GM19468 (cell line): ENCODE measurements at regions not wholly inside any gene's neighbourhood (a gene's known extent, or its start where the extent isn't known, plus 50 kb on each side); places are given as distances from the start of the nearest gene placed in this dataset.
A peak's percentile ranks its signal among the peaks of the same experiment; 100 is the strongest.

Experiments used
- ATAC-seq: cut with Tn5 transposase; IDR thresholded peaks from one replicate; pipeline ENCODE4 v1.9.1; 2021; ENCODE audit warnings: mild to moderate bottlenecking, moderate library complexity, moderate number of reproducible peaks; ENCODE audit not compliant: unreplicated experiment; ENCODE audit errors: extremely low read depth

DNA sequence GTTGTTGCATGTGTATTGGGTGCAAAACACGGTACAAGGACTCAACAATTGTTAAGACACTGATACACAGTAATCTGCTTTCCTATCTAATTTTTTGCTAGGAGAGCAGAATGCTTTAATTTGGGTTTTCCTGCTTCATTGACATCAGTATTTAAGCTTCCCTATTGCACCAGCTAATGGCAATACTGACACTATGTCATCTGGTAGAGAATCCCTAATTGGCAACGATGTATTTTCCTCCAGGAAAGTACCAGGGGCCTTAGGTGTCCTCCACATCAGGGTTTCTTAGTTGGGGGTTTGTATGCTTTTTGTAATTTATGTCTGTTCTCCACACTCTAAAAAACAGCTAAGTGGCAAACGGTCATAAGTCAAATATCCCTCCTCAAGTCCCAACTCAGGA, 76.5 kb upstream of the FRY start:
- ATAC-seq = no peak

- no peak for ATAC-seq
These were observed 75.8 kb upstream of the FRY start for GRCh38 chr13:31955741-31956140.

DNA sequence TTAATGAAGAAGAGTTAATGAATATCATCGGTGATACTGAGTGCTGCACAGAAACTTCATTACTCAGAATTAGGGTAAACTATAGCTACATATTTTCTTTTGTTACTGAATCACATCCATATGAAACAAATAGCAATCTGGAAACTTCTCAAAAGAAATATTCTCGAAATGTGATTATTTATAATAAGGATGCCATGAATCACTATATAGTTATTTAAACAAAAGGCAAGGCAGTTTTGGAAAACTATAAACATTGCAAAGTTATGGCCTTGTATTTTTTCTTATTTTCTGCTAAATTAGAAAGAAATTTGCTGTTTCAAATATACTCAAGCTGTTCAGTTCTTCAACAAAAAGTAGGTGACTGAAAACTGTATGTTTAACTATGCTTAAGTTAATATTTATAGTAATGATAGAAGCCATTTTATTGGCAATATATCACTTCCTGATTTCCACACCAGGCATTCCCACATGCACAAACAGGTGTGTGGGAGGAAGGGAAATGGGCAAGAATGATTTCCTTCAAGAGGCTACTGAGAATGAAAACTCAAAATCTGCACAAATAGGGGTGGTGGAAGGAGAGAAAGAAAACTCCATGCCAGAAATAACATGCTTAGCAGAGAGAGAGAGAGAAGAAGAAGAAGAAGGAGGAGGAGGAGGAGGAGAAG, 74.5 kb upstream of the FRY start:
- ATAC-seq = no peak

GRCh38 chr13:31957772-31958171, 73.8 kb upstream of the FRY start:
- ATAC-seq = no peak

GRCh38 chr13:31962731-31963370, 68.7 kb upstream of the FRY start:
- no peak for ATAC-seq

DNA sequence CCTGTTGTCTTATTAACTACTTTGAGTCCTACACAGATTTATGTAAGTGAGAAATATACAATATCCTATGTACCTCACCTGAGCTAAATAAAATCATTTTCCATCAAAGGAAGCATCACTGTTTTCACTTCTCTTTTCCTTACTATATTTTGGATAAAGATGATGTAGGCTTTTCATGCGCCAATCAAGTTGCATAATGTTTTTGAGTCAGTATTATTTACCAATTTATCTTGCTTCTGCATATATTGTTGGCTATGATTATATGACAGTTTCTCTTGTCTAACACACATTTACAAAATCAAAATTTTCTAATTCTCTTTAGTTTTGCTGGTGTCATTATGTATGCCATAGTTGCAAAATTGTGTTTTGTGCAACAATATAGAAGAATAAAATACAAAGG, 67.9 kb upstream of the FRY start:
- no peak for ATAC-seq

DNA sequence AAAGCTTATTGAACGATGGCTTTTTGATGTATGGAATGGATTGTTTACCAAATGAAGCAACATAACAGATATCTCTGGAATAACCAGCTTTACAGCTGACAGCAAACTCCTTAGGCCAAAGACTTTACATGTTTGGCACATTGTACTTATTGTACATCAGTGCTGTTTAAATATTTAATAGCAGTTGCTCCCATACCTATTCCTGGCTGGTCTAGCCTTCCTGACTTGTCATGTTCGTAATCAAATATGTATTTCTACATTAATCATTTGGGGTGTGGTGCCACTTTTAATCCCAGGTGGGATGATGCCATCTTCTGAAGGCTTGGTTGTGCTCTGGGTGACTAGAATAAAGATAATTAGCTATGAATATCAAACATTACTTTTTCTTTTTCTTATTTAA, 67.4 kb upstream of the FRY start:
- no peak for ATAC-seq

DNA sequence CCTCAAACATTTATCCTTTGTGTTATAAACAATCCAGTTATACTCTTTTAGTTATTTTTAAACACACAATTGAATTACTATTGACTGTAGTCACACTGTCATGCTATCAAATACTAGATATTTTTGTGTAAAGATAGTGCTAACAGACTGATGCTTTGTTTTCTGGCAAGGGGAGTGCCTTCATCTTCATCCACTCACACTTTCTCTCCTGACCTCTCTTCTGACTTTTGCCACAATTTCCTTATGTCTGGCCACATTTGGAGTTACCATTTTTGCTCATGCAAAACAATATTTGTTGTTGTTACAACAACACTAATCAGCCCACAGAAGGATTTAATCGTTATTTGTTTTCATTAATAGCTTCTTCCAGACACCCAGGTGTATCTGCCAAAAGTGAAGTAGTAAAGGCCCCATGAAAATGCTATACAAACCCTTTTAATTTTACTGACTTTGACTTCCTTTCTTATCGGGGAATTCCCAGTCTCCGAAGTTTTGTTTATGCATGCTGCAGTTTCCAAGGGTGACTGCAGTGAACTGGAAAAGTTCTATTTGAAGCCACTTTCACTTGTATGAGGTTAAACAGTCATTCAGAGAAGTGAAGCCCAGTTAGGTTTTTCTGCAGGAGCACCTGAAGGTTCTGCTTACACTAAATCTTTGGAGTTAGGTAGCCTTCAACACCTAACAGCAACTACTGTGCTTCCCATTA, 66.1 kb upstream of the FRY start:
- peak; percentile 68 for ATAC-seq

DNA sequence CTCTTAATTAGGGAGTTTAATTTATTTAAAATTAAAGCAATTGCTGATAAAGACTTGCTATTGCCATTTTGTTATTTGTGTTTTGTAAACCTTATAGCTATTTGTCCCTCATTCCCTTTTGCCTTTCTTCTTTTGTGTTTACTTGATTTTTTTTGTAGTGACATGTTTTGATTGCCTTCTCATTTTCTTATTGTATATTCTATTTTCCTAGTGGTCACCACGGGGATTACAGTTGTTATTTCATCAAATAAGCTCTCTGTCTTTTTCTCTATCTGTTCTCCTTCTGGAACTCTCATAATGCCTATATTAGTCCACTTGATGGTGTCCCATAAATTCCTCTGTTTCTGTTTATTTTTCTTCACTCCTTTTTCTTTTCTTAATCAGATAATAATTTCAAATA, 64.4 kb upstream of the FRY start:
- ATAC-seq = no peak

DNA sequence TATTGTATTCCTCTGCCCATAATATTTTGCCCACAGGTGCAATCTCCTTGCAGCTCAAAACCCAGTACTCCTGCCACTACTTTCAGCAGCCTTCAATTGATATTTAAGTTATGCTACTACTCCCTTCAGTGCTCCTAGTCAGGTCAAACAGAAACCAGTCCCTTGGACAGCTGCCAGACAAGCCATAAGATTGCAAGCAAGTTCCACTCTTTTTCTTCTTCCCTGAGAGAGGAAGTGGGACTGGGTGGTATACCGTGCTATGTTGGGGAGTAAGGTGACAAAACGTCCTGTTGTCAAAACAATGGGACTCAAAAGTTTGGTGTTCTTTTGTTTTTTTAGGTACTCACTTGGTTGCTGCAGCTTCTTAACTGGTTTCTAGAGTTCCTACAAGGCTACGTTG, 63.1 kb upstream of the FRY start:
- no peak for ATAC-seq

DNA sequence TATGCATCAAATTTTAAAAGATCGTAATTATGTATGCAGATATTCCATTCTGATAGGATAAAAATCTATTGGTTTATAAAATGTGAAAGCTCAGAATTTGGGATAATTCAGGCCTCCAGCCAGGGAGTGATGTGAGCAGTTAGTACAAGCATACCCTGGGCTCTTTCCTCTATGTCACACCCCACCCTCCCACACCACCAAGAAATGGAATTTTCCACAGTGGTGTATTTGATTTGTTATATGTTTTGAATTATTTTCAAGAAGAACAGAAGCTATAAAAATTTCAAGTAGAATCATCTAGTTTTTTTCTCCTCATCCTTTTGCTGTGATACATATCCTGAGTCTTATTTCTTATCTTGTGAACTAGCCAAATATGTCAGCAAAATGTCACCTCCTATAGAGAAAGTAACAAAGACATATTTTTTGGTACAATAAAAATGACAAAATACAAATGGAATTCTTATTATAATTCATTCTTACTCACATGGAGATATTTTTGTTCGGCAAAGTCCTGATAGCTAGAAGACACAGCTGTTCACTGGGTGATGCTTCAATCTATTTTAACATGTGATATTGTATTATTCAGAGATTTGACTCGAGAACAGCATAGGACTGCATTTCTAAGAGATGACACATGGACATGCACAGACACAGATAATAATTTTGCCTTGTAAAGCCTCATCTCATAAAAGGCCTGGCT, 61.2 kb upstream of the FRY start:
- ATAC-seq = no peak

DNA sequence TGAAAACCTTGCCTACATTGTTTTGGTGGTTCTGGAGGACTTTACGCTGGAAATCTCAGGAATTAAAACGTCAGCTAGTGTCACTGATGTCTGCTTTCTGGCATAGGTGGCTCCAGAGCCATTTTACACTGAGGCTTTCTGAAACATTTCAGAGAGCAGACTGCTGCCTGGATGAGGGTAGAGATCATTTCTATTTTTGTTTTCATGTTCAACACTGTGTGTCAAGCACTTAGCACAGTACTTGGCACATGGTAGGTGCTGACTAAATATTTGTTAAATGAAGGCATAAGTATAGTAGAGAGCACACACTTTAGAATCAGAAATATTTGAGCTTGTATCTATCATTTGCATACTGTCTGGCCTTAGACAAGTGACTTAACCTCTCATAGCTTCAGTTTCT, 59.1 kb upstream of the FRY start:
- no peak for ATAC-seq

DNA sequence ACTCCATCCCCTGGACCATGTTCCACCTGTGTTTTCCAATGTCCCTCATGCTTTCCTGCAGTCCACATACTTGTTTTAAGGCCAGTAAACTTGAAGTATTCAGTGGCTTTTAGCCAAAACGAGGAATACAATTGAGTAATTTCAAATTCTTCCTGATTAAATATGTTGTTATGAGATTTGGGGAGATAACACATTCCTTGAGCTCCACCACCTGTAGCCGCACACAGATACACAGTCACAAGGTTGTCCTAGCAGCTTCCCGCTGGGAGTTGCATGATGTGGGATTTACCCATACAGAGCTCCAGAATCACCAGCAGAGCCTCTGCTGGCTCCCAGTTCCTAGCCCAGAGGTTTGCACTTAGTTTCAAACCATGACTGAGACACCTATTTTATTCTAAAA, 53.6 kb upstream of the FRY start:
- ATAC-seq = no peak

GRCh38 chr13:31980830-31981229, 50.7 kb upstream of the FRY start:
- ATAC-seq = no peak
